Lower lobe of right lung (tissue), 2 donors: ENCODE measurements at regions not wholly inside any gene's neighbourhood (a gene's known extent, or its start where the extent isn't known, plus 50 kb on each side); places are given as distances from the start of the nearest gene placed in this dataset.

Experiments used
- ATAC-seq, 2 donors: fragments of 200-7000 bp; cut with Tn5 transposase; one replicate each; pipeline ENCODE4 v1.9.1; 2020 to 2022; ENCODE audit warnings: mild to moderate bottlenecking in 2 of 2, moderate library complexity in 2 of 2
- DNase-seq: peaks from one replicate; pipeline ENCODE4 v3.0.0-alpha.2; 2020
- H3K27ac ChIP-seq: fragments of 200-600 bp; one replicate; pipeline ENCODE4 v1.8.0; 2022
- H3K27me3 ChIP-seq: fragments of 200-600 bp; one replicate; pipeline ENCODE4 v1.8.0; 2022; ENCODE audit warnings: low read depth
- H3K36me3 ChIP-seq: fragments of 200-600 bp; one replicate; pipeline ENCODE4 v1.8.0; 2022; ENCODE audit warnings: mild to moderate bottlenecking
- H3K4me1 ChIP-seq: fragments of 200-600 bp; one replicate; pipeline ENCODE4 v1.8.0; 2022
- H3K4me3 ChIP-seq: fragments of 200-600 bp; one replicate; pipeline ENCODE4 v1.8.0; 2022; ENCODE audit warnings: mild to moderate bottlenecking
- H3K9me3 ChIP-seq: fragments of 200-600 bp; one replicate; pipeline ENCODE4 v1.8.0; 2022
- CTCF ChIP-seq: fragments of 200-600 bp; IDR thresholded peaks from one replicate; pipeline ENCODE4 v1.8.0; 2022; ENCODE audit warnings: antibody characterized with exemption, mild to moderate bottlenecking
- intact Hi-C: fragments of 100-400 bp; cut with DNase I; formaldehyde crosslinking; loops from one replicate; pipeline ENCODE4 v1.11.0; 2022
- donor health status: DM: no; HTN: yes; CAD: no; lungs with severe emphysema.

- intact Hi-C loops: no loop called here
- Histone ChIP-seq H3K36me3 (no peaks in the 10 kb centered on the region), H3K4me3 (no peak overlapping the region), H3K27me3 (peaks cover 5% of the 10 kb centered on the region), H3K27ac (no peak overlapping the region), H3K4me1 (no peaks in the 10 kb centered on the region), H3K9me3 (no peaks in the 10 kb centered on the region)
- ATAC-seq (no peak), DNase-seq (no peak)
- no peak for TF ChIP-seq CTCF
These were observed 79.2 kb downstream of the LINC00237 start for GRCh38 chr20:21026951-21027350.

DNA sequence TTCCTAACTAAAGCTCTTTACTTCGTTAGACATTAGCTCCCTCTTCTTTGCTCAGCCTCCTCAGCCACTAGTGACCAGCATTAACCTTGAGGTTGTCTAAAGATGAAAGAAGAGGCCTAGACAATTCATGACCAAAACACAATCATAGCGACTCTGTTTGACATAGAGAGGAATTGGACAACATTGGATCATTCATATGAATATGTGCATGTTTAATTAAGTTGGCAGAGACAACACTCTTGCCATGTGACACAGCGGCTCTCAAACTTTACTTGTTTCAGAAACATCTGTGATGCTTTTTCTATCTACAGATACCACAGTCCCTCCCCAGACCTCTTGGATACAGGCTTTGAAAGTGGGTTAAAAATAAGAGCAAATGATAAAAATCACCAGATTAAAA, 81.7 kb downstream of the LINC00237 start:
- Histone ChIP-seq H3K27me3 (peaks cover 24% of the 10 kb centered on the region), H3K9me3 (no peaks in the 10 kb centered on the region), H3K27ac (no peak overlapping the region), H3K4me1 (peaks cover 5% of the 10 kb centered on the region), H3K36me3 (no peaks in the 10 kb centered on the region), H3K4me3 (no peak overlapping the region)
- no peak for ATAC-seq
- intact Hi-C loops: no loop called here
- no peak for TF ChIP-seq CTCF
- no peak for DNase-seq

GRCh38 chr20:21022925-21023324, 83.2 kb downstream of the LINC00237 start:
- no peak for DNase-seq
- TF ChIP-seq CTCF: no peak
- Histone ChIP-seq H3K9me3 (no peaks in the 10 kb centered on the region), H3K27ac (no peak overlapping the region), H3K27me3 (peaks cover 28% of the 10 kb centered on the region), H3K4me3 (no peak overlapping the region), H3K4me1 (peaks cover 5% of the 10 kb centered on the region), H3K36me3 (no peaks in the 10 kb centered on the region)
- intact Hi-C loops: no loop called here
- ATAC-seq: no peak

DNA sequence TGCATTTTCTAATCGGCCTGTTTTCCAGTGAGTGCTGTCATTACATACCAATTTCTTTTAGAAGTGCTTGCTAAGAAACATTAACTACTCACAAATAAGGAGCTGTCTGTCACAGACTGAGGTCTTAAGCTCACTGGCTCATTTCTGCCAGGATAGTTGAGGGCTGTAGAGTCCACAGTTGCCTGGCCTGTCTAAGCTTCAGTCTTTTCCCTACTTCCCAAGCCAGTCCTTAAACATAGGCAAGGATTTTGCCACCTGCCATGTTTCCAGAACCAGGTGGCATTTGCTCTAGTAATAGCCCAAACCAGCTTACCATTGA, 84.7 kb downstream of the LINC00237 start:
- TF ChIP-seq CTCF: no peak

GRCh38 chr20:21020659-21021471, 85.3 kb downstream of the LINC00237 start:
- Histone ChIP-seq H3K36me3 (no peaks in the 10 kb centered on the region), H3K27me3 (peaks cover 28% of the 10 kb centered on the region), H3K4me3 (no peak overlapping the region), H3K4me1 (peaks cover 5% of the 10 kb centered on the region), H3K9me3 (no peaks in the 10 kb centered on the region), H3K27ac (no peak overlapping the region)
- intact Hi-C loops: no loop called here
- no peak for ATAC-seq
- no peak for TF ChIP-seq CTCF
- no peak for DNase-seq

More for the DNA sequence above, 84.7 kb downstream of the LINC00237 start:
- no peak for DNase-seq
- H3K36me3 ChIP-seq: no peaks in the 10 kb centered on the region
- no peak overlapping the region for H3K27ac ChIP-seq
- peaks cover 5% of the 10 kb centered on the region for H3K4me1 ChIP-seq
- intact Hi-C loops: no loop called here
- H3K27me3 ChIP-seq: peaks cover 28% of the 10 kb centered on the region
- no peak for ATAC-seq
- no peaks in the 10 kb centered on the region for H3K9me3 ChIP-seq
- H3K4me3 ChIP-seq: no peak overlapping the region
